Panc1 (cell line): ENCODE measurements at regions not wholly inside any gene's neighbourhood (a gene's known extent, or its start where the extent isn't known, plus 50 kb on each side); places are given as distances from the start of the nearest gene placed in this dataset.

ENCODE experiments used
- ATAC-seq: fragments of 200-7000 bp; cut with Tn5 transposase; 2 replicates; pipeline ENCODE4 v1.9.1; 2020; ENCODE audit warnings: mild to moderate bottlenecking, moderate library complexity
- BruUV-seq: library from RNA; stranded (reverse); fragments of 400-500 nt; replicated peaks from 2 replicates; lab custom pipeline; 2021; lab: Mats Ljungman, UMichigan
- CTCF ChIA-PET: fragments of 300-600 bp; sonication (Branson Sonifier 250); formaldehyde crosslinking; loops from one replicate; lab custom pipeline; 2022; ENCODE audit warnings: antibody characterized with exemption; lab: Charles Lee
- POLR2A ChIA-PET: fragments of 300-600 bp; sonication (Branson Sonifier 250); formaldehyde crosslinking; loops from one replicate; lab custom pipeline; 2022; ENCODE audit warnings: antibody characterized with exemption; lab: Charles Lee
- DNase-seq: peaks from one replicate; pipeline ENCODE4 v3.0.0-alpha.2; 2010; ENCODE audit warnings: low read depth, low spot score
- H3K27ac ChIP-seq: 2 replicates; pipeline ENCODE4 v1.5.1; 2011; ENCODE audit warnings: mild to moderate bottlenecking, low read length, inconsistent platforms
- H3K27me3 ChIP-seq: fragments of 200-500 bp; sonication (Bioruptor generic); 2 replicates; pipeline ENCODE4 v1.6.0; 2014; ENCODE audit warnings: low read length, inconsistent platforms; ENCODE audit not compliant: control insufficient read depth, insufficient read depth
- H3K36me3 ChIP-seq: fragments of 200-500 bp; sonication (Bioruptor generic); 2 replicates; pipeline ENCODE4 v1.5.1; 2014; ENCODE audit warnings: inconsistent platforms, mild to moderate bottlenecking, low read length, moderate library complexity; ENCODE audit not compliant: control insufficient read depth, insufficient read depth
- H3K4me1 ChIP-seq: 2 replicates; pipeline ENCODE4 v1.5.1; 2011; ENCODE audit warnings: inconsistent platforms, mild to moderate bottlenecking, low read length, moderate library complexity; ENCODE audit not compliant: control insufficient read depth, insufficient read depth
- H3K4me3 ChIP-seq, 2 experiments: 2 replicates each; pipeline ENCODE4 v1.5.1; 2011 to 2012; ENCODE audit warnings: low read depth in 2 of 2, low read length in 2 of 2, mild to moderate bottlenecking in 2 of 2, inconsistent platforms in 1 of 2, moderate library complexity in 1 of 2
- H3K9me3 ChIP-seq: fragments of 200-500 bp; sonication (Bioruptor generic); 2 replicates; pipeline ENCODE4 v1.5.1; 2014; ENCODE audit warnings: low read depth, mild to moderate bottlenecking, inconsistent platforms, low read length, moderate library complexity; ENCODE audit not compliant: control insufficient read depth, insufficient read depth
- POLR2AphosphoS5 ChIP-seq: IDR thresholded peaks from 2 replicates; pipeline ENCODE4 v1.6.1; 2012; ENCODE audit warnings: mild to moderate bottlenecking, low read depth, low read length, moderate library complexity
- SIN3A ChIP-seq: IDR thresholded peaks from 2 replicates; pipeline ENCODE4 v1.6.1; 2012; ENCODE audit warnings: low read depth, mild to moderate bottlenecking, low read length, moderate library complexity, borderline replicate concordance; ENCODE audit not compliant: insufficient read depth
- TCF7L2 ChIP-seq: IDR thresholded peaks from 2 replicates; pipeline ENCODE4 v1.6.1; 2011; ENCODE audit warnings: mild to moderate bottlenecking, low read depth, low read length, inconsistent platforms
- in situ Hi-C: cut with HindIII; loops from 2 replicates; pipeline ENCODE4 v1.10.0; 2016; ENCODE audit warnings: low sequenced_read_pairs, low pct_unique_long_range_greater_than_20kb
- intact Hi-C: fragments of 100-400 bp; cut with micrococcal nuclease; formaldehyde crosslinking; loops from one replicate; pipeline ENCODE4 v1.10.0; 2022; ENCODE audit not compliant: unreplicated experiment
- TF ChIP-seq, protein P1 (sequence below), 2 experiments: IDR thresholded peaks; 2 replicates each; pipeline ENCODE4 v1.6.1; 2011 to 2012; ENCODE audit warnings: low read depth in 2 of 2, control low read depth in 1 of 2, low read length in 1 of 2, mild to moderate bottlenecking in 1 of 2, moderate library complexity in 1 of 2; ENCODE audit not compliant: insufficient read depth in 1 of 2
- TF ChIP-seq, protein P2 (sequence below): fragments of 450-650 bp; IDR thresholded peaks from 2 replicates; pipeline ENCODE4 v1.5.1; 2017; ENCODE audit warnings: mild to moderate bottlenecking

GRCh38 chr13:27704681-27705080, 83.0 kb downstream of the POLR1D start:
- no peaks in the 10 kb centered on the region for H3K27me3 ChIP-seq
- H3K4me3 ChIP-seq, result no peak overlapping the region
- intact Hi-C loops, result no loop called here
- CTCF ChIA-PET, result no interaction called here
- DNase-seq, result no peak
- no peaks in the 10 kb centered on the region for H3K4me1 ChIP-seq
- no peak for ATAC-seq
- POLR2A ChIA-PET, result no interaction called here
- TF ChIP-seq POLR2AphosphoS5 (no peak), SIN3A (no peak), TCF7L2 (no peak)
- TF ChIP-seq, protein P1, sequence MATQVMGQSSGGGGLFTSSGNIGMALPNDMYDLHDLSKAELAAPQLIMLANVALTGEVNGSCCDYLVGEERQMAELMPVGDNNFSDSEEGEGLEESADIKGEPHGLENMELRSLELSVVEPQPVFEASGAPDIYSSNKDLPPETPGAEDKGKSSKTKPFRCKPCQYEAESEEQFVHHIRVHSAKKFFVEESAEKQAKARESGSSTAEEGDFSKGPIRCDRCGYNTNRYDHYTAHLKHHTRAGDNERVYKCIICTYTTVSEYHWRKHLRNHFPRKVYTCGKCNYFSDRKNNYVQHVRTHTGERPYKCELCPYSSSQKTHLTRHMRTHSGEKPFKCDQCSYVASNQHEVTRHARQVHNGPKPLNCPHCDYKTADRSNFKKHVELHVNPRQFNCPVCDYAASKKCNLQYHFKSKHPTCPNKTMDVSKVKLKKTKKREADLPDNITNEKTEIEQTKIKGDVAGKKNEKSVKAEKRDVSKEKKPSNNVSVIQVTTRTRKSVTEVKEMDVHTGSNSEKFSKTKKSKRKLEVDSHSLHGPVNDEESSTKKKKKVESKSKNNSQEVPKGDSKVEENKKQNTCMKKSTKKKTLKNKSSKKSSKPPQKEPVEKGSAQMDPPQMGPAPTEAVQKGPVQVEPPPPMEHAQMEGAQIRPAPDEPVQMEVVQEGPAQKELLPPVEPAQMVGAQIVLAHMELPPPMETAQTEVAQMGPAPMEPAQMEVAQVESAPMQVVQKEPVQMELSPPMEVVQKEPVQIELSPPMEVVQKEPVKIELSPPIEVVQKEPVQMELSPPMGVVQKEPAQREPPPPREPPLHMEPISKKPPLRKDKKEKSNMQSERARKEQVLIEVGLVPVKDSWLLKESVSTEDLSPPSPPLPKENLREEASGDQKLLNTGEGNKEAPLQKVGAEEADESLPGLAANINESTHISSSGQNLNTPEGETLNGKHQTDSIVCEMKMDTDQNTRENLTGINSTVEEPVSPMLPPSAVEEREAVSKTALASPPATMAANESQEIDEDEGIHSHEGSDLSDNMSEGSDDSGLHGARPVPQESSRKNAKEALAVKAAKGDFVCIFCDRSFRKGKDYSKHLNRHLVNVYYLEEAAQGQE (IDR thresholded peaks at IDR 0.05; ENCODE audit: insufficient read depth in 1 of 2, low read depth in 2 of 2, low read length in 1 of 2), result no peak
- TF ChIP-seq, protein P2, sequence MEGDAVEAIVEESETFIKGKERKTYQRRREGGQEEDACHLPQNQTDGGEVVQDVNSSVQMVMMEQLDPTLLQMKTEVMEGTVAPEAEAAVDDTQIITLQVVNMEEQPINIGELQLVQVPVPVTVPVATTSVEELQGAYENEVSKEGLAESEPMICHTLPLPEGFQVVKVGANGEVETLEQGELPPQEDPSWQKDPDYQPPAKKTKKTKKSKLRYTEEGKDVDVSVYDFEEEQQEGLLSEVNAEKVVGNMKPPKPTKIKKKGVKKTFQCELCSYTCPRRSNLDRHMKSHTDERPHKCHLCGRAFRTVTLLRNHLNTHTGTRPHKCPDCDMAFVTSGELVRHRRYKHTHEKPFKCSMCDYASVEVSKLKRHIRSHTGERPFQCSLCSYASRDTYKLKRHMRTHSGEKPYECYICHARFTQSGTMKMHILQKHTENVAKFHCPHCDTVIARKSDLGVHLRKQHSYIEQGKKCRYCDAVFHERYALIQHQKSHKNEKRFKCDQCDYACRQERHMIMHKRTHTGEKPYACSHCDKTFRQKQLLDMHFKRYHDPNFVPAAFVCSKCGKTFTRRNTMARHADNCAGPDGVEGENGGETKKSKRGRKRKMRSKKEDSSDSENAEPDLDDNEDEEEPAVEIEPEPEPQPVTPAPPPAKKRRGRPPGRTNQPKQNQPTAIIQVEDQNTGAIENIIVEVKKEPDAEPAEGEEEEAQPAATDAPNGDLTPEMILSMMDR, result no peak
- no TSS peak for BruUV-seq
- no peak overlapping the region for H3K27ac ChIP-seq
- no peaks in the 10 kb centered on the region for H3K9me3 ChIP-seq
- H3K36me3 ChIP-seq, result no peaks in the 10 kb centered on the region
- in situ Hi-C loops, result no loop called here

GRCh38 chr13:27708325-27708724, 84.0 kb upstream of the GSX1 start:
- Histone ChIP-seq H3K27me3 (no peaks in the 10 kb centered on the region), H3K4me1 (no peaks in the 10 kb centered on the region), H3K9me3 (no peaks in the 10 kb centered on the region), H3K36me3 (no peaks in the 10 kb centered on the region), H3K27ac (no peak overlapping the region), H3K4me3 (no peak overlapping the region)
- in situ Hi-C loops (no loop called here), intact Hi-C loops (no loop called here)
- ChIA-PET POLR2A (no interaction called here), CTCF (no interaction called here)
- no peak for DNase-seq
- TF ChIP-seq, protein P2, result no peak
- no peak for TF ChIP-seq POLR2AphosphoS5
- TF ChIP-seq SIN3A, result no peak
- no peak for TF ChIP-seq TCF7L2
- TF ChIP-seq, protein P1 (IDR thresholded peaks at IDR 0.05; ENCODE audit: insufficient read depth in 1 of 2, low read depth in 2 of 2, low read length in 1 of 2), result no peak
- ATAC-seq, result no peak
- BruUV-seq, result no TSS peak
